BLaER1 (cell line): ENCODE measurements at regions not wholly inside any gene's neighbourhood (a gene's known extent, or its start where the extent isn't known, plus 50 kb on each side); places are given as distances from the start of the nearest gene placed in this dataset.

Source experiments
- H3K27ac ChIP-seq: shearing (Covaris generic); formaldehyde crosslinking; 2 replicates; pipeline ENCODE4 v1.8.1; 2022
- H3K27me3 ChIP-seq: shearing (Covaris generic); formaldehyde crosslinking; 2 replicates; pipeline ENCODE4 v1.8.1; 2022
- H3K36me3 ChIP-seq: shearing (Covaris generic); formaldehyde crosslinking; 2 replicates; pipeline ENCODE4 v1.8.1; 2022
- H3K4me1 ChIP-seq: shearing (Covaris generic); formaldehyde crosslinking; 2 replicates; pipeline ENCODE4 v1.8.1; 2022
- H3K4me2 ChIP-seq: shearing (Covaris generic); formaldehyde crosslinking; 2 replicates; pipeline ENCODE4 v1.8.1; 2022
- H3K4me3 ChIP-seq: shearing (Covaris generic); formaldehyde crosslinking; 2 replicates; pipeline ENCODE4 v1.8.1; 2022
- H3K9ac ChIP-seq: shearing (Covaris generic); formaldehyde crosslinking; 2 replicates; pipeline ENCODE4 v1.8.1; 2022
- H3K9me3 ChIP-seq: shearing (Covaris generic); formaldehyde crosslinking; 2 replicates; pipeline ENCODE4 v1.8.1; 2022
- H4K20me1 ChIP-seq: shearing (Covaris generic); formaldehyde crosslinking; 2 replicates; pipeline ENCODE4 v1.8.1; 2022
- Cebpa-rat ChIP-seq: shearing (Covaris generic); IDR thresholded peaks from 2 replicates; pipeline ENCODE4 v1.8.1; 2022

GRCh38 chr2:194735837-194736542, 921.0 kb upstream of the SLC39A10 start:
- Histone ChIP-seq H4K20me1 (no peaks in the 10 kb centered on the region), H3K36me3 (no peaks in the 10 kb centered on the region), H3K9ac (no peak overlapping the region), H3K27ac (no peak overlapping the region), H3K27me3 (no peaks in the 10 kb centered on the region), H3K4me2 (no peak overlapping the region), H3K9me3 (no peaks in the 10 kb centered on the region), H3K4me3 (no peak overlapping the region), H3K4me1 (no peaks in the 10 kb centered on the region)
- TF ChIP-seq Cebpa-rat, result no peak

GRCh38 chr2:194730266-194730665, 926.8 kb upstream of the SLC39A10 start:
- H3K4me1 ChIP-seq, result no peaks in the 10 kb centered on the region
- H3K27ac ChIP-seq, result no peak overlapping the region
- no peaks in the 10 kb centered on the region for H4K20me1 ChIP-seq
- H3K9ac ChIP-seq, result no peak overlapping the region
- H3K4me2 ChIP-seq, result no peak overlapping the region
- H3K36me3 ChIP-seq, result no peaks in the 10 kb centered on the region
- H3K27me3 ChIP-seq, result no peaks in the 10 kb centered on the region
- TF ChIP-seq Cebpa-rat, result no peak
- H3K4me3 ChIP-seq, result no peak overlapping the region
- H3K9me3 ChIP-seq, result no peaks in the 10 kb centered on the region

- Histone ChIP-seq H3K27me3 (no peaks in the 10 kb centered on the region), H3K27ac (no peak overlapping the region), H3K36me3 (no peaks in the 10 kb centered on the region), H4K20me1 (no peaks in the 10 kb centered on the region), H3K9ac (no peak overlapping the region), H3K4me3 (no peak overlapping the region), H3K4me2 (no peak overlapping the region), H3K9me3 (no peaks in the 10 kb centered on the region), H3K4me1 (no peaks in the 10 kb centered on the region)
- no peak for TF ChIP-seq Cebpa-rat
Measured at GRCh38 chr2:194725169-194725568, 931.9 kb upstream of the SLC39A10 start.

- Histone ChIP-seq H3K36me3 (no peaks in the 10 kb centered on the region), H3K4me2 (no peak overlapping the region), H3K4me3 (no peak overlapping the region), H3K27me3 (no peaks in the 10 kb centered on the region), H3K9ac (no peak overlapping the region), H4K20me1 (no peaks in the 10 kb centered on the region), H3K9me3 (no peaks in the 10 kb centered on the region), H3K4me1 (no peaks in the 10 kb centered on the region), H3K27ac (no peak overlapping the region)
- TF ChIP-seq Cebpa-rat, result no peak
Measured at GRCh38 chr2:194723446-194723845, 933.6 kb upstream of the SLC39A10 start.

- H4K20me1 ChIP-seq, result no peaks in the 10 kb centered on the region
- no peaks in the 10 kb centered on the region for H3K4me1 ChIP-seq
- no peak overlapping the region for H3K4me3 ChIP-seq
- TF ChIP-seq Cebpa-rat, result no peak
- H3K27me3 ChIP-seq, result no peaks in the 10 kb centered on the region
- no peak overlapping the region for H3K9ac ChIP-seq
- no peaks in the 10 kb centered on the region for H3K36me3 ChIP-seq
- no peak overlapping the region for H3K4me2 ChIP-seq
- no peaks in the 10 kb centered on the region for H3K9me3 ChIP-seq
- no peak overlapping the region for H3K27ac ChIP-seq
Measured at GRCh38 chr2:194721227-194721626, 935.8 kb upstream of the SLC39A10 start.

- H3K4me1 ChIP-seq, result no peaks in the 10 kb centered on the region
- H3K27ac ChIP-seq, result no peak overlapping the region
- H3K36me3 ChIP-seq, result no peaks in the 10 kb centered on the region
- H3K9ac ChIP-seq, result no peak overlapping the region
- no peak for TF ChIP-seq Cebpa-rat
- H3K27me3 ChIP-seq, result no peaks in the 10 kb centered on the region
- no peak overlapping the region for H3K4me2 ChIP-seq
- H4K20me1 ChIP-seq, result no peaks in the 10 kb centered on the region
- no peak overlapping the region for H3K4me3 ChIP-seq
- no peaks in the 10 kb centered on the region for H3K9me3 ChIP-seq
Measured at GRCh38 chr2:194720462-194720861, 936.6 kb upstream of the SLC39A10 start.

- TF ChIP-seq Cebpa-rat, result no peak
- H4K20me1 ChIP-seq, result no peaks in the 10 kb centered on the region
- H3K27me3 ChIP-seq, result no peaks in the 10 kb centered on the region
- no peak overlapping the region for H3K4me2 ChIP-seq
- no peak overlapping the region for H3K4me3 ChIP-seq
- no peaks in the 10 kb centered on the region for H3K36me3 ChIP-seq
- no peaks in the 10 kb centered on the region for H3K4me1 ChIP-seq
- no peaks in the 10 kb centered on the region for H3K9me3 ChIP-seq
- H3K27ac ChIP-seq, result no peak overlapping the region
- no peak overlapping the region for H3K9ac ChIP-seq
Measured at GRCh38 chr2:194718881-194719280, 938.1 kb upstream of the SLC39A10 start.

- Histone ChIP-seq H4K20me1 (no peaks in the 10 kb centered on the region), H3K27ac (no peak overlapping the region), H3K36me3 (no peaks in the 10 kb centered on the region), H3K9me3 (no peaks in the 10 kb centered on the region), H3K27me3 (no peaks in the 10 kb centered on the region), H3K4me1 (no peaks in the 10 kb centered on the region), H3K4me2 (no peak overlapping the region), H3K4me3 (no peak overlapping the region), H3K9ac (no peak overlapping the region)
- TF ChIP-seq Cebpa-rat, result no peak
Measured at GRCh38 chr2:194714541-194714940, 942.5 kb upstream of the SLC39A10 start.

GRCh38 chr2:194709840-194710239, 947.2 kb upstream of the SLC39A10 start:
- H4K20me1 ChIP-seq, result no peaks in the 10 kb centered on the region
- no peak for TF ChIP-seq Cebpa-rat

GRCh38 chr2:194706179-194706578, 950.8 kb upstream of the SLC39A10 start:
- H3K36me3 ChIP-seq, result no peaks in the 10 kb centered on the region
- no peak overlapping the region for H3K4me2 ChIP-seq
- H3K4me3 ChIP-seq, result no peak overlapping the region
- H3K27ac ChIP-seq, result no peak overlapping the region
- H3K4me1 ChIP-seq, result no peaks in the 10 kb centered on the region
- TF ChIP-seq Cebpa-rat, result no peak
- no peaks in the 10 kb centered on the region for H4K20me1 ChIP-seq
- no peak overlapping the region for H3K9ac ChIP-seq
- no peaks in the 10 kb centered on the region for H3K27me3 ChIP-seq
- no peaks in the 10 kb centered on the region for H3K9me3 ChIP-seq

More at GRCh38 chr2:194709840-194710239, 947.2 kb upstream of the SLC39A10 start:
- no peak overlapping the region for H3K27ac ChIP-seq
- no peaks in the 10 kb centered on the region for H3K36me3 ChIP-seq
- no peaks in the 10 kb centered on the region for H3K4me1 ChIP-seq
- H3K27me3 ChIP-seq, result no peaks in the 10 kb centered on the region
- H3K4me3 ChIP-seq, result no peak overlapping the region
- H3K9ac ChIP-seq, result no peak overlapping the region
- no peak overlapping the region for H3K4me2 ChIP-seq
- H3K9me3 ChIP-seq, result no peaks in the 10 kb centered on the region

- no peaks in the 10 kb centered on the region for H3K27me3 ChIP-seq
- H3K9ac ChIP-seq, result no peak overlapping the region
- H3K36me3 ChIP-seq, result no peaks in the 10 kb centered on the region
- H3K4me2 ChIP-seq, result no peak overlapping the region
- H3K27ac ChIP-seq, result no peak overlapping the region
- no peak for TF ChIP-seq Cebpa-rat
- no peaks in the 10 kb centered on the region for H3K4me1 ChIP-seq
- no peaks in the 10 kb centered on the region for H3K9me3 ChIP-seq
- H3K4me3 ChIP-seq, result no peak overlapping the region
- no peaks in the 10 kb centered on the region for H4K20me1 ChIP-seq
Measured at GRCh38 chr2:194705398-194705797, 951.6 kb upstream of the SLC39A10 start.
